ENCODE measurements at regions not wholly inside any gene's neighbourhood (a gene's known extent, or its start where the extent isn't known, plus 50 kb on each side); places are given as distances from the start of the nearest gene placed in this dataset.

GRCh38 chr1:58144698-58145270 lies 401.7 kb downstream of the OMA1 start:
- FAIRE-seq, result no peak
- H3K4me3 ChIP-seq, result no peak overlapping the region
- no peaks in the 10 kb centered on the region for H3K9me3 ChIP-seq (replicated peaks; ENCODE audit: control insufficient read depth, insufficient read depth, low read length)

More at GRCh38 chr1:58144698-58145270, 401.7 kb downstream of the OMA1 start:
- WGBS (ENCODE audit: insufficient coverage, insufficient replicate concordance, low lambda C conversion rate, missing lambda C conversion rate), result 48% methylated on average over 5 of the region's 5 CpGs
- Histone ChIP-seq H3K9ac (ENCODE audit: control insufficient read depth, insufficient read depth, low read length) (no peak overlapping the region), H3K27me3 (replicated peaks in 1 of 2; ENCODE audit: control insufficient read depth in 2 of 2, insufficient read depth in 2 of 2, low read length in 1 of 2) (no peaks in the 10 kb centered on the region; a peak in 1 of 4 replicates), H3K4me1 (ENCODE audit: control insufficient read depth, insufficient read depth, low read length) (no peaks in the 10 kb centered on the region), H3K27ac (ENCODE audit: control insufficient read depth, insufficient read depth) (no peak overlapping the region), H3K79me2 (ENCODE audit: control insufficient read depth, insufficient read depth, low read length) (no peaks in the 10 kb centered on the region), H2AFZ (ENCODE audit: control insufficient read depth, low read depth, low read length) (no peak overlapping the region), H3K36me3 (ENCODE audit: control insufficient read depth in 2 of 2, insufficient read depth in 2 of 2, low read length in 1 of 2) (no peaks in the 10 kb centered on the region), H4K20me1 (ENCODE audit: control insufficient read depth, insufficient read depth) (no peaks in the 10 kb centered on the region), H3K4me2 (ENCODE audit: control insufficient read depth, insufficient read depth) (no peak overlapping the region)
- TF ChIP-seq BMI1 (IDR thresholded peaks at IDR 0.05; ENCODE audit: borderline replicate concordance) (no peak), JUND (IDR thresholded peaks at IDR 0.05; ENCODE audit: low read depth, low read length) (no peak), SIN3A (IDR thresholded peaks at IDR 0.05; ENCODE audit: low read depth, low read length) (no peak), MEF2B (IDR thresholded peaks at IDR 0.05; ENCODE audit: partially characterized antibody, poor library complexity, severe bottlenecking) (no peak), NKRF (conservative IDR thresholded peaks at IDR 0.05) (no peak)
- no peak for DNase-seq (ENCODE audit: low read depth, low spot score)
- in situ Hi-C loops (cut with MboI) (no loop called here), intact Hi-C loops (cut with micrococcal nuclease; ENCODE audit: unreplicated experiment) (no loop called here)
- ChIA-PET RAD21 (ENCODE audit: unreplicated experiment) (interaction anchor here (1.3 to 2.6 kb wide), 4 partner anchors 8 to 36 kb away, joined by 3 to 7 read pairs (median 4); no protein-coding TSS in a partner anchor), SMC1A (ENCODE audit: uncharacterized antibody, unreplicated experiment) (interaction anchor here (0.6 to 3.8 kb wide), 8 partner anchors 10 to 269 kb away, joined by 3 to 34 read pairs (median 3); no protein-coding TSS in a partner anchor), CTCF (interaction anchor here (1.0 to 3.8 kb wide), 5 partner anchors 11 to 74 kb away, joined by 3 to 19 read pairs (median 3); no protein-coding TSS in a partner anchor), POLR2A (no interaction called here)
- ATAC-seq, result no peak
- BruUV-seq (replicated peaks), result no TSS peak

Measured in GM12878 (cell line).